ENCODE measurements at regions not wholly inside any gene's neighbourhood (a gene's known extent, or its start where the extent isn't known, plus 50 kb on each side); places are given as distances from the start of the nearest gene placed in this dataset.

GRCh38 chr6:22907085-22907484 is 337.7 kb downstream of the HDGFL1 start:
- TF ChIP-seq, protein P1, sequence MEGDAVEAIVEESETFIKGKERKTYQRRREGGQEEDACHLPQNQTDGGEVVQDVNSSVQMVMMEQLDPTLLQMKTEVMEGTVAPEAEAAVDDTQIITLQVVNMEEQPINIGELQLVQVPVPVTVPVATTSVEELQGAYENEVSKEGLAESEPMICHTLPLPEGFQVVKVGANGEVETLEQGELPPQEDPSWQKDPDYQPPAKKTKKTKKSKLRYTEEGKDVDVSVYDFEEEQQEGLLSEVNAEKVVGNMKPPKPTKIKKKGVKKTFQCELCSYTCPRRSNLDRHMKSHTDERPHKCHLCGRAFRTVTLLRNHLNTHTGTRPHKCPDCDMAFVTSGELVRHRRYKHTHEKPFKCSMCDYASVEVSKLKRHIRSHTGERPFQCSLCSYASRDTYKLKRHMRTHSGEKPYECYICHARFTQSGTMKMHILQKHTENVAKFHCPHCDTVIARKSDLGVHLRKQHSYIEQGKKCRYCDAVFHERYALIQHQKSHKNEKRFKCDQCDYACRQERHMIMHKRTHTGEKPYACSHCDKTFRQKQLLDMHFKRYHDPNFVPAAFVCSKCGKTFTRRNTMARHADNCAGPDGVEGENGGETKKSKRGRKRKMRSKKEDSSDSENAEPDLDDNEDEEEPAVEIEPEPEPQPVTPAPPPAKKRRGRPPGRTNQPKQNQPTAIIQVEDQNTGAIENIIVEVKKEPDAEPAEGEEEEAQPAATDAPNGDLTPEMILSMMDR (conservative IDR thresholded peaks at IDR 0.05; ENCODE audit: low read depth, low read length), result no peak
- TF ChIP-seq NFE2L2 (IDR thresholded peaks at IDR 0.05; ENCODE audit: low read depth, low read length), result no peak
- no peak for TF ChIP-seq POLR2A (IDR thresholded peaks at IDR 0.05; ENCODE audit: low read depth, low read length)
- TF ChIP-seq RCOR1 (IDR thresholded peaks at IDR 0.05; ENCODE audit: insufficient replicate concordance, low read length), result no peak
- no peak for TF ChIP-seq FOS (IDR thresholded peaks at IDR 0.05; ENCODE audit: low read depth, low read length)
- no peak for TF ChIP-seq RFX5 (IDR thresholded peaks at IDR 0.05; ENCODE audit: low read depth, low read length)
- TF ChIP-seq MAFK (IDR thresholded peaks at IDR 0.05; ENCODE audit: low read depth, low read length), result no peak
- TF ChIP-seq MAZ (IDR thresholded peaks at IDR 0.05; ENCODE audit: borderline replicate concordance, low read depth, low read length), result no peak
- TF ChIP-seq CEBPB (IDR thresholded peaks at IDR 0.05; ENCODE audit: low read depth, low read length), result no peak
